Sigmoid colon (tissue), 6 donors: ENCODE measurements at regions not wholly inside any gene's neighbourhood (a gene's known extent, or its start where the extent isn't known, plus 50 kb on each side); places are given as distances from the start of the nearest gene placed in this dataset.

Experiments used
- DNase-seq: peaks from one replicate; pipeline ENCODE4 v3.0.0-alpha.2; 2019
- H3K27ac ChIP-seq, 4 donors: fragments of 200-600 bp; sonication (generic); one replicate each; pipeline ENCODE4 v1.5.1; 2016 to 2019; ENCODE audit warnings: mild to moderate bottlenecking in 1 of 4
- H3K27me3 ChIP-seq, 3 donors: fragments of 200-600 bp; sonication (generic); one replicate each; pipeline ENCODE4 v1.5.1; 2019; ENCODE audit warnings: mild to moderate bottlenecking in 1 of 3
- H3K36me3 ChIP-seq, 4 donors: fragments of 200-600 bp; sonication (generic); one replicate each; pipeline ENCODE4 v1.5.1; 2016 to 2019
- H3K4me1 ChIP-seq, 4 donors: fragments of 200-600 bp; sonication (generic); one replicate each; pipeline ENCODE4 v1.5.1; 2017 to 2019
- H3K4me3 ChIP-seq, 4 donors: fragments of 200-600 bp; sonication (generic); one replicate each; pipeline ENCODE4 v1.5.1; 2017 to 2019; ENCODE audit warnings: mild to moderate bottlenecking in 2 of 4, moderate library complexity in 1 of 4
- H3K9me3 ChIP-seq, 4 donors: fragments of 200-600 bp in 3 of 4; sonication (generic) in 3 of 4; one replicate each; pipeline versions ENCODE4 v1.5.1 to v1.6.1; 2013 to 2019
- CTCF ChIP-seq, 4 experiments: fragments of 450-650 bp in 3 of 4; fragments of 200-600 bp in 1 of 4; IDR thresholded peaks; one replicate each; pipeline ENCODE4 v1.5.1; 2016 to 2019; ENCODE audit warnings: antibody characterized with exemption in 4 of 4, mild to moderate bottlenecking in 3 of 4, moderate library complexity in 2 of 4
- EP300 ChIP-seq, 4 donors: sonication (generic); formaldehyde crosslinking; IDR thresholded peaks; one replicate each; pipeline ENCODE4 v1.6.1; 2017; ENCODE audit warnings: antibody characterized with exemption in 4 of 4
- POLR2A ChIP-seq, 2 donors: fragments of 450-650 bp; IDR thresholded peaks; one replicate each; pipeline ENCODE4 v1.6.1; 2016; ENCODE audit warnings: antibody characterized with exemption in 2 of 2, mild to moderate bottlenecking in 2 of 2, moderate library complexity in 2 of 2
- POLR2AphosphoS5 ChIP-seq, 4 donors: sonication (generic); formaldehyde crosslinking; IDR thresholded peaks; one replicate each; pipeline ENCODE4 v1.6.1; 2017; ENCODE audit warnings: antibody characterized with exemption in 4 of 4
- WGBS, 2 donors: extraction: QIAGEN DNeasy Blood & Tissue Kit; methylation state at CpG; one replicate each; pipeline ENCODE4 v1.1.7; 2013; 5-methylcytosine and 5-hydroxymethylcytosine counted together
- intact Hi-C: fragments of 100-400 bp; cut with DNase I; formaldehyde crosslinking; loops from one replicate; pipeline ENCODE4 v1.15.1; 2023
- donor health status: healthy with polysubstance abuse.
- donor health status: healthy.

GRCh38 chr6:68039641-68040311, 595.3 kb upstream of the ADGRB3 start:
- WGBS, 2 donors = 32 to 41% methylated on average over 5 of the region's 5 CpGs
- intact Hi-C loops = no loop called here
- H3K27ac ChIP-seq = no peak overlapping the region
- H3K27me3 ChIP-seq = no peaks in the 10 kb centered on the region
- no peak overlapping the region for H3K4me3 ChIP-seq
- no peaks in the 10 kb centered on the region for H3K9me3 ChIP-seq
- DNase-seq = no peak
- no peaks in the 10 kb centered on the region for H3K4me1 ChIP-seq
- H3K36me3 ChIP-seq = no peaks in the 10 kb centered on the region
- TF ChIP-seq POLR2AphosphoS5 (IDR thresholded peaks at IDR 0.05) = no peak

- no peak overlapping the region for H3K4me3 ChIP-seq
- no peak for TF ChIP-seq POLR2A (IDR thresholded peaks at IDR 0.05)
- no peak for TF ChIP-seq EP300 (IDR thresholded peaks at IDR 0.05)
- no peak for TF ChIP-seq CTCF (IDR thresholded peaks at IDR 0.05)
- no peak for TF ChIP-seq POLR2AphosphoS5 (IDR thresholded peaks at IDR 0.05)
- no peak overlapping the region for H3K27ac ChIP-seq
- H3K27me3 ChIP-seq = no peaks in the 10 kb centered on the region
- 67 to 80% methylated on average over 4 of the region's 4 CpGs for WGBS, 2 donors
- no peaks in the 10 kb centered on the region for H3K4me1 ChIP-seq
- H3K9me3 ChIP-seq = no peaks in the 10 kb centered on the region
- no peak for DNase-seq
- intact Hi-C loops = no loop called here
- H3K36me3 ChIP-seq = no peaks in the 10 kb centered on the region
Observed at GRCh38 chr6:68038815-68039408, 596.2 kb upstream of the ADGRB3 start.

- H3K27ac ChIP-seq = no peak overlapping the region
- no peak overlapping the region for H3K4me3 ChIP-seq
- WGBS, 2 donors = 67 to 73% methylated on average over 4 of the region's 4 CpGs
- H3K27me3 ChIP-seq = no peaks in the 10 kb centered on the region
- no peak for DNase-seq
- no peaks in the 10 kb centered on the region for H3K36me3 ChIP-seq
- H3K4me1 ChIP-seq = no peaks in the 10 kb centered on the region
- H3K9me3 ChIP-seq = no peaks in the 10 kb centered on the region
- intact Hi-C loops = no loop called here
- TF ChIP-seq CTCF (IDR thresholded peaks at IDR 0.05) = no peak
- TF ChIP-seq POLR2A (IDR thresholded peaks at IDR 0.05) = no peak
- no peak for TF ChIP-seq EP300 (IDR thresholded peaks at IDR 0.05)
- no peak for TF ChIP-seq POLR2AphosphoS5 (IDR thresholded peaks at IDR 0.05)
Observed at GRCh38 chr6:68032217-68032616, 602.9 kb upstream of the ADGRB3 start.

- H3K27me3 ChIP-seq = no peaks in the 10 kb centered on the region
- intact Hi-C loops = no loop called here
- TF ChIP-seq CTCF (IDR thresholded peaks at IDR 0.05) (no peak), EP300 (IDR thresholded peaks at IDR 0.05) (no peak)
- no peaks in the 10 kb centered on the region for H3K4me1 ChIP-seq
- H3K27ac ChIP-seq = no peak overlapping the region
- H3K9me3 ChIP-seq = no peaks in the 10 kb centered on the region
- DNase-seq = no peak
- no peak overlapping the region for H3K4me3 ChIP-seq
- 77 to 88% methylated on average over 1 of the region's 1 CpG for WGBS, 2 donors
- H3K36me3 ChIP-seq = no peaks in the 10 kb centered on the region
Observed at GRCh38 chr6:68031054-68031453, 604.0 kb upstream of the ADGRB3 start.

GRCh38 chr6:68026483-68026882, 608.6 kb upstream of the ADGRB3 start:
- TF ChIP-seq CTCF (IDR thresholded peaks at IDR 0.05) (no peak), POLR2AphosphoS5 (IDR thresholded peaks at IDR 0.05) (no peak), EP300 (IDR thresholded peaks at IDR 0.05) (no peak), POLR2A (IDR thresholded peaks at IDR 0.05) (no peak)
- H3K27me3 ChIP-seq = no peaks in the 10 kb centered on the region
- intact Hi-C loops = no loop called here
- H3K4me3 ChIP-seq = no peak overlapping the region
- no peaks in the 10 kb centered on the region for H3K4me1 ChIP-seq
- no peak for DNase-seq
- WGBS, 2 donors = 83 to 85% methylated on average over 3 of the region's 3 CpGs
- H3K36me3 ChIP-seq = no peaks in the 10 kb centered on the region
- H3K27ac ChIP-seq = no peak overlapping the region
- H3K9me3 ChIP-seq = peaks cover 0 to 3% (median 0%) of the 10 kb centered on the region in 4 donors
